Renal pelvis (tissue), 1 donor: ENCODE measurements at regions not wholly inside any gene's neighbourhood (a gene's known extent, or its start where the extent isn't known, plus 50 kb on each side); places are given as distances from the start of the nearest gene placed in this dataset.

ENCODE experiments used
- DNase-seq: peaks from one replicate; pipeline ENCODE4 v3.0.0-alpha.2; 2013

DNA sequence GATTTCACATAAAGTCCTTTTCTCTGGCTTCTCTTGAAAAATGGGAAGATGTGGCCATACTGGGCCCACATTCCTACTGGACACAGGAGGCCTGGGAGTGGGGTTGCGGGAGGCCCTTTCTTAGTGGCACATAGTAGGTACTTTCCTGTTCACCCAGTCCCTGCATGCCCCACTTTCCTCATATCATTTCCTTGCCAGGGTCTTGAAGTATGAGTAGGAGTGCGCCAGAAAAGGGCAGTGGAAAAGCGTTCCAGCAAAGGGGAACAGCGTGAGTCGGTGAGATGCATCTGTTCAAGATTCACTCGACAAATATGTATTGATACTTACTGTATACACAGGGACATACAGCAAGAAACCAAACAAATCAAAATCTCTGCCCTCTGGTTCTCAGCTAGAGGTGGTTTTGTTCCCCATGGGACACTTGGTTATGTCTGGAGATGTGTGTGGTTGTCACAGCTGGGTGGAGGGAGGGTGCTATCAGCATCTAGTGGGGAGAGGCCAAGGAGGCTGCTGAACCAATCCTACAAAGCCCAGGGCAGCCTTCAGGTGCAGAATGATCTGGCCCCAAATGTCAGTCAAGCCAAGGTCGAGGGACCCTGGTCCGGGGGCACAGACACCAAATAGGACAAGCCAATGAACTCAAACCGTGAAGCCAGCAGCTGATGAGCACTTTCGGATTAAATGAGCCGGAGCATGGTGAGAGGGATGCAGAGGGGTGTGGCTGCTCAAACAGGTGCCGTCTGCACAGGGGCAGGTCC is 151.4 kb downstream of the CEBPB start:
- no peak for DNase-seq

DNA sequence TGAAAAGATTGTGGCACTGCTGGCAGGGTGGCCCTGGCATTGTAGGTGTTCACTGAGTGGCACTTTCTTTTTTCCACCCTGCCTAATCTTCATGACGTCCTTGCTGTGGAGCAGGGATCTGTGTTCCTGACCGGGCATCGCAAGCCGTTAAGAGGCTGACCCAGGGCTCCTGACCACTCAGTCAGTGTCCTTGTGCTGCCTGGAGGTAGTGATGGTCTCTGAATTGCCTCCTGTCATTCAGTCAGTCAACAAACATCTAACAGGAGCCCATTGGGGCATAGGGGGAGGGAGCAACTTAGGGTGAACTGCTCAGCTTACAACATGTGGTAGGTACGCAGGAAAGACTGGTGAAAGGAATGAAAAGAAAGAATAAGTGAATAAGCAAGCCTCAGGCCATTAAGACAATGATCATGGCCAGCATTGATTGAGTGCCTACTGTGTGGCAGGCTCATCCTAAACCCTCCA is 152.0 kb downstream of the CEBPB start:
- no peak for DNase-seq

DNA sequence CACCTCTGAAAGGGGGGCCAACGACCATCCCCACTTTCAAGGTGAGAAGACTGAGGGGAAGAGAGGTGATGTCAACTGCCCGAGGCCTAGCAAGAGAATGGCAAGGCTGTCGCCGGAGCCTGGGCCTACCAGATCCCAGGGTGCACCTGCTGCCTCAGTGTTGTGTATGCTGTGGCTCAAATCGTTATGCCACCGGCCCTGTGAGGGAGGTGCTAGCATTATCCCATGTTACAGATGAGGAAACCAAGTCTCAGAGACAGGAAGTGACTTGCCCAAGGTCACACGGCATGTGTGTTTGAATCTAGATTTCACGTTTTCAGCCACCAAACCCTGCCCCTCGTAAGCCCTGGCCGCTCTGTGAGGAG is 152.5 kb downstream of the CEBPB start:
- DNase-seq: no peak

DNA sequence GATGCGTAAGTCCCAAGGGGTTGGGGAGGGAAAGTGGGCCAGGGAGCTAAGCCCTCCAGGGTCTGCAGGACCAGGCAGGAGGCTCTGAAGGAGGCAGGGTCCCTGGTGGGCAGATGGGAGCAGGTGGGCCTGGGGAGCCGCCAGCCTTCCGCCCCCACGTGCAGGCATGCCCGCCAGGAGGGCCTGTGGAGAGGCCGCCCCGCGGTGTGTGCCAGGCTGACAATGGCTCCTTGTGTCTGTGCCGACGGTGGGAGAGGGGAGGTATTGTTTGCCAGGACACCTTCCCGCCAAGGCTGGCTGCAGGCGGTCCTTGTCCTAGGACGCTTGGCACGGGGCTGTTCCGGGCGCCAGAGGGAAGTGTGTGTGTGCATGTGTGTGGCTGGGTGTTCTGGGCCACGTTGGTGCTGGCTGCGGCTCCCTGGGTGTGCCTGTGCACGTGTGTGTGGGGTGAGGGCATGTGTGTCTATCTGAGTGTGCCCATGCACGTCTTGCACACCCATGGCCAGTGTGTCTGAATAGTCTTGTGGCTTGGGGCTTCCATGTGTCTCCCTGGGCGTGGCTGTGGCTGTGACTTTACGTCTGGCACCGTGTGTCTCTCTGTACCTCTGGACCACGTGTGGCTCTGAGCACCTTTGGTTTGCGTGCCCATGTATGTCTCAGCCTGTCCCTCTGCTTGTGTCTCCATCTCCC is 153.0 kb downstream of the CEBPB start:
- DNase-seq: no peak

DNA sequence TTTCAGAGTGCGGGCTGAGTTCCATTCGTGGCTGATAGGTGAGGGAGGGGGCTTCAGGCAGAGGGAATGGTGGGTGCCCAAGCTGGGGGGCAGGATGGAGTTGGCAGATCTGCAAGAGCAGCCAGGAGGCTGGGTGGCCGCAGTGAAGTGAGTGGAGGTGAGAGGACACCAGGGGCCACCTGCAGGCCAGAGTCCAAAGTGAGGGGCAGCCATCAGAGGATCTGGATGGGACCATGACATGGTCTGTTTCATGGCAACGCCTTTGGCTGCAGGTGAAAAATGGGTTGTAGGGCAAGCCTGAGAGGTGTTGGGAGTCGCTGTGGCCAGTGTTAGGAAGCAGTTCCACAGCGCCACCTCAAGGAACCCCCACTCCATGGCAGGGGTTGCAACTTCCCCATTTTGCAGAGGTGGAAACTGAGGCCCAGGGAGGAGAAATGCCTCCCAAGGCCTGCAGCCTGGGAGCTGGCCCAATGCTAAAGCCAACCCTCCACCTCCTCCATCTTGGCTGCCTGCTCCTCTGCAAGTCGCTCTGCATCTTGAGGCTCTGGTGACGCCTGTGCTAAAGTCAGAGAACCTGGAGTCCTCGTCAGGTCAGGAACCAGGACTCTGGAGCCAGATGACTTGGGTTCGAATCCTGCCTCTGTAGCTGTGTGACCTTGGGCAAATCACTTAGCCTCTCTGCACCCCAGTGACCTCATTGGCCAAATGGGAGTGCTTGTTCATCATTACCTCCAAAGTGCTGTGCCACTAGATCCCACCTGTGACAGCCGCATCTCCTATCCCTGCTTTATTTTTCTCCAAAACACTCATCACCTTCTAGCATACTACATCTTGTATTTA is 153.8 kb downstream of the CEBPB start:
- DNase-seq: no peak

DNA sequence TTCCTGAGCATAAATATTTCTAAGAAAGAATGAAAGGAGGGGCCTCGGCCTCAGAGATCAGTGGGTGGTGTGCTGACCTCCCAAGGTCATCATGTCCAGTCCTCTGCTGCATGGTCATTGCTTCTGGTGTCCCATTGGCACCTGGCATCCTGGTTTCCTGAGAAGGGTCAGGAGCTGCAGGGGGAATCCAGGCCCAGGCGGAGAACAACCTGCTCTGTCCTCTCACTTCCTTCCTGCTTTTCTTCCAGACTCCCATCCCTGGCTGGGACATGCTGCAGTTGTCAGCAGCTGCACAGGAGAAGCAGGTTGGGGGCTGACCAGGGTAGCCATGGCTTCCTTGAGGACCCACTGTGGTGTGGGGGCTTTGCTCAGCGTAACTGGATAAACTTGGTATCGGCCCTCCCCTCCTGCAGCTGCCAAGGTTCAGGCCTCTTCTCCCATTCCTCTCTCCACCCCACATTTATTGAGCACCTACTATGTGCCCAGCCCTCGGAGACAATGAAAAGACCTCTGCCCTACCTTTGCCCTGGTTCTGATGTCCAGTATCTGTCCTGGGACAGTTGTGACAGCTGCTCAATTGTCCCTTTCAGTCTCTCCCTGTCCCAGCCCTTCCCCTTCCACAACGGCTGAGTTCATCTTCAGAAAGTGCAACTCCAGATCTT is 155.2 kb downstream of the CEBPB start:
- no peak for DNase-seq

DNA sequence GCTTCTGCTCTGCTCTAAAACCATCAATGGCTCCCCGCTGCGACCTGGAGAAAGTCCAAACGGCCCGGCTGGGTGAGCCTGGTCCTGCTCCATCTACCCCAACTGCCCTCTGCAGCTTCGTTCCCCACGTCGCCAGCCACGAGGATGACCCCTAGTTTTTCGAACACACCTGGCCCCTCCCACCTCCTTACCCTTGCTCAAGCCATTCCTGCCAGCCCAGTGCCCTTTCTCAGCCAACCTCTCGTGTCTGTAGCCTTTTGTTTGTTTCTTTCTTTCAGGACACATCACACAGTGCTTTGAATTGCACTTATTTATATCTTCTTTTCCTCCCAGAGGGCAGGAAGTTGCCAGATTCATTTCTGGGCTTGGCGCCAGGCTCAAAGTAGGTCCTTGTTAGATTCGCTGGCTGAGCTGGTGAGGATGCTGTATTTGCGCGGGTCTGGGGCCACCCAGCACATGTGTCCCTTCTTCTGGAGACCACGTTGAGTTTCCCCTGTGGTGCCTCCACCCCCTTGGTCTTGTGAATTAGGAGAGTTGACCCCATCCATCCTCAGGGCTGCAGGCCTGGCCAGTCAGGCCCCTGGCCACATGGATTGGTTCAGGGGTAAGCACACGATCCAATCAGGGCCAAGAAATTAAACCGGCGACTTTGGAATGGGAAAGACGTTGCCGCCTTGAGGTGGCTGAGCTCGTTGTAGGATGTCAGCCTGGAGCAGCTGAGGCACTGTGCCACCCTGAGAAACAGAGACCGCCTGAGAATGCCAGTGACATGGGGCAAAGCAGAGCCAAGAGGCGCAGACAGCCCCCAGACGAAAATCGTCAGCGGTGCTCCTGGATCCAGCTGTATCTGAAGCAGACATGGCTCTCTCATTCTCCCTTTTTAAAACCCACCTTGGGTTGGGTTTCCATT is 156.0 kb downstream of the CEBPB start:
- DNase-seq: peak; percentile 48

DNA sequence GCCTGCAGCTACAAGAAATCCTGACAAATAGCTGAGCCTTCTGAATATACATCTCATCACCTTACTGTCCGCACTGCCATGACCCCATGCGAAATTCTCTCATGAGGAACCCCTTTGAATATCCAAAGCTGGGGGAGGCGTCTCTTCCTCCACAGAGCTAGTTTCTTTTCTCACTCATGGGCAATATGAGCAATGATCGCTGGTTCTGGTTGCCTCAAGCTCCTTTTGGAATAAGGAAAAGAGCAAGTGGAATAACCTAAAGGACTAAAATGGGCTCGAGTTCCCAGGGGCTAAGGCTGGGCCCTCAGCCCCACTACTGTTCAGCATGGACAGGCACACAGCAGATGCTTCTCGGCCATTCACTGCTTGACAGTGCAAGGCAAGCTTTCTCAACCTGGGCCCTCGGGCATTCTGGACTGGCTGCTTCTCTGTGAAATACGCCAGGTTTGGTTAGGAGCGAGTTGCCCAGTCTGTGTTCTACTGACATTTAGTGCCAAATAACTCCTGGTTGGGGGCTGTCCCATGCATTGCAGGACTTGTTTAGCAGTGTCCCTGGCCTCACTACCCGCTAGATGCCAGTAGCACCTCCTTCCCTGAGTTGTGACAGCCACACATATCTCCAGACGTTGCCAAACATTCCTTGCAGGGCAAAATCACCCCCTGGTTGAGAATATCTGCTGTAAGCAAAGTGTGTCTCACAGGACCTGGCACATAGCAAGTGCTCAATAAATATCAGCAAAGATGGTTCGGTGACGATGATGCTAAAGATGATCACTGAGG is 156.8 kb downstream of the CEBPB start:
- no peak for DNase-seq

DNA sequence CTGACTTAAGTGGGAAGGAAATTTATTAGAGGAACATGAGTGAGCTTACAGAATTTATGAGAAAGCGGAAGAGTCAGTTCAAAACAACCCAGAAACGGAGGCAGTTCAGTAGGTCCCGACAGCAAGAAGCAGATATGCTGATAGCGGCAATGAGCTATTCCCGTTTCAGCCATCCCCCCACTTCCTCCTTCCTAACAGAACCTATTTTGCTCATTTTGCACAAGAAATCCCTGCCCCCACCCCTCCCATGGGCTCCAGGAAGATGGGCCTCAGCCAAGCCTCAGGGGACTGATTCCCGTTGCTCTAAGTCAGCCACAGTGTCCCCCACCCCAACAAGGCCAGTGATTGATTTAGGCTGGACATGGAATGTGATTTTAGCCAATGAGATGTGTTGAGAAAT is 157.5 kb downstream of the CEBPB start:
- DNase-seq: no peak

DNA sequence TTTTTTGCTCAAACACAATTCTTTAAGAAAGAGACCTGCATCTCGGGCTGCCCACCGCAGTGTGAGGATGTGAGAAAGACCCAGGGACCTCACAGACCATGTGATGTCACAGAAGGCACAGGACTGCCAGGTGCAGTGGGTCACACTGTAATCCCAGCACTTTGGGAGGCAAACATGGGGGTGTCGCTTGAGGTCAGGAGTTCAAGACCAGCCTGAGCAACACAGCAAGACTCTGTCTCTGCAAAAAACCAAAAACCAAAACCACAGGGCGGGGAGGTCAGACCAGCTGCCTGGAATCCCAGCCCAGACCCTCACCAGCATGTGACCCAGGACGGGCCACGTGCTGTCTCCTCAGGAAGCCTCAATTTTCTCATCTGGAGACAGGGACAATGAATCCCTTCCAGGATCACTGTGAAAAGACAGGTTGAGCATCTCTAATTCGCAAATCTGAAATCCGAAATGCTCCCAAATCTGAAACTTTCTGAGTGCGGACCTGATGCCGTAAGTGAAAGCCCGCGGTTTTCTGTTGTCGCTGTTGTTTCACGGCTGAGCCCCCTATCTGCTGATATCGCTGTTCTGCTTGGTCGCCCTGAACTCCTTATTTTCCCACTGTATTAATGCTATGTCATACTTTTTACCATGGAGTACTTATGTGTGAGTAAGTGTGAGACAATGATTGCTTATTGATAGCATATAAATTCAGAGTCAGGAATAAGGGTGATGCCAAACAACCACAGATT is 159.5 kb upstream of the PTPN1 start:
- no peak for DNase-seq

DNA sequence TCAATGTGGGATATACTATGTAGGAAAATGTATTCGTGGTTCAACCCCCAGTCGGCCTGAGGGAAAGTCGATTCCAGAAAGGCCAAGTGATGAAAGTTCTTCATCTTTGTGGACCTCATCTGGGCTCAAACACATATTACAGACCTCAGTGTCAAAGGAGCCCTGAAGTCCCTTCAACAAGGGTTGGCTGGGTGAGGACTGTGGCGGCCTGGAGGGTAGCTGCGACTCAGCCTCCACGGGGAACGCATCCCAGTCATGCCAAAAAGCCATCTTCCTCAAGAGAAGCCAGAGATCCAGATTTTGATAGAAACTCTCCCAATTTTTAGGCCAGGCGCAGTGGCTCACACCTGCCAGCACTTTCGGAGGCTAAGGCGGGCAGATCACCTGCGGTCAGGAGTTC is 158.6 kb upstream of the PTPN1 start:
- no peak for DNase-seq

DNA sequence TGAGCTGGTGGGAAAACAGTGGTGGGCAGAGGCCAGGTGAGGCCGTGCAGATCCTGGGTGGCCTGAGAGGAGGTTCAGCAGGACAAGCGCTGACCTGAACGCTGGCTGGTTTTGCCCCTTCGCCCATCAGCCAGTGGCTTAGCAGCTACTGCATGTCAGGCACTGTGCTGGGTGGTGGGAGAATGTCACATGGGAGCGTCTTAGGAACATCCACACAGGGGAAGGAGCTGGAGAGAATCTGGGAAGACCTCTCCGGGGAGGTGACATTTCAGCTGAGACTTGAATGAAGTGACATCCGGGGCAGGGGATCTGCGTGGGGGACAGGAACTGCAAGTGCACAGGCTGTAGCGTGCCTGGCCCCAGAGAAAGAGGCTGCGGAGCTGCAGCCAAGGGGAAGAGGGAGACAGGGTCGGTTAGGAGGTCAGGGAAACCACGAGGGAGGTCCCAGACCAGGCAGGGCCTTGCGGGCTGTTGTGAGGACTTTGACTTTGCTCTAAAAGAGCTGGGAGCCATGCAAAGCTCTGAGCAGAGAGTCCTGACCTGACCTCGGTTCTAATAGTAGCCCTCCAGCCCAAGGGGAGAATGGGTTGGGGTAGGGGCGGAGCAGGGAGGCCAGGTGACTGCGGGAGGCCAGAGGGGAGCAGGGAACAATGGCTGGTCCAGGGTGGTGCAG is 156.8 kb upstream of the PTPN1 start:
- no peak for DNase-seq

DNA sequence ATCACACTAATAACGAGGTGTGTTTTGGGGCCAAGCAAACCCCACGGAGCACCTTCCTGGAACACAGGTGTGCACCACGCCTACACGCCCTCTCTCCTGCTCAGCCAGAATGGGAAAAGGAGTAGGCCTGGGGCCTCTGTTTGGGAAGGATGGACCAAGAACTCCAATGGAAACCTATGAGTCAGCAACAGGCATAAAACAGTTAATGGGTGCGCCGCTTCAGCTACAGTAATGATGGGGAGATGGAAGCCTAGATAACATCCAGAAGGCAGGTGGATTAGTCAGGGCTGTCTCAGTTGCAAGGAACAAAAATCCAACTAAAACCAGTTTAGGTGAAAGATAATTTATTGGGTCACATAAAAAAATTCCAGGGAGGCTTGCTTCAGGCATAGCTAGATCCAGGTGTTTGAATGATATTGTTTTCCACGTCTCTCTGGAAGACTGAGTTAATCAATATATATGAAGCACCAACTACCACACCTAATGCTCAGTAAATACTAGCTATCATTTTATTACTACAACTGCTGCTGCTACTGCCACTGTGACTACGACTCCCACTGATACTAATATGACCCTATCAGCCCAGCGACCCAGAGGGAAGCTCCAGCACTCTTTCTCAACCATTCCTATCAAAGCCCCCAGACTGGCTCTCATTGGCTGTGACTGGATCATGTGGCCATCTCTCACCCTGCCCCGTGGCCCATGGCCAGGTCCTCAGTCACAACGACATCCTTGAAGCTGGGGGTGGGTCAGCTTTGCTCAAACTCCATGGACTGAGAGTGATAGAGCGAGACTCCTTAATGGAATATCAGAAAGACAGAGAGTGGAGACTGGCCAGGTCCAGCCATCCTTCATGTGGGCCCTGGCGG is 155.2 kb upstream of the PTPN1 start:
- no peak for DNase-seq

DNA sequence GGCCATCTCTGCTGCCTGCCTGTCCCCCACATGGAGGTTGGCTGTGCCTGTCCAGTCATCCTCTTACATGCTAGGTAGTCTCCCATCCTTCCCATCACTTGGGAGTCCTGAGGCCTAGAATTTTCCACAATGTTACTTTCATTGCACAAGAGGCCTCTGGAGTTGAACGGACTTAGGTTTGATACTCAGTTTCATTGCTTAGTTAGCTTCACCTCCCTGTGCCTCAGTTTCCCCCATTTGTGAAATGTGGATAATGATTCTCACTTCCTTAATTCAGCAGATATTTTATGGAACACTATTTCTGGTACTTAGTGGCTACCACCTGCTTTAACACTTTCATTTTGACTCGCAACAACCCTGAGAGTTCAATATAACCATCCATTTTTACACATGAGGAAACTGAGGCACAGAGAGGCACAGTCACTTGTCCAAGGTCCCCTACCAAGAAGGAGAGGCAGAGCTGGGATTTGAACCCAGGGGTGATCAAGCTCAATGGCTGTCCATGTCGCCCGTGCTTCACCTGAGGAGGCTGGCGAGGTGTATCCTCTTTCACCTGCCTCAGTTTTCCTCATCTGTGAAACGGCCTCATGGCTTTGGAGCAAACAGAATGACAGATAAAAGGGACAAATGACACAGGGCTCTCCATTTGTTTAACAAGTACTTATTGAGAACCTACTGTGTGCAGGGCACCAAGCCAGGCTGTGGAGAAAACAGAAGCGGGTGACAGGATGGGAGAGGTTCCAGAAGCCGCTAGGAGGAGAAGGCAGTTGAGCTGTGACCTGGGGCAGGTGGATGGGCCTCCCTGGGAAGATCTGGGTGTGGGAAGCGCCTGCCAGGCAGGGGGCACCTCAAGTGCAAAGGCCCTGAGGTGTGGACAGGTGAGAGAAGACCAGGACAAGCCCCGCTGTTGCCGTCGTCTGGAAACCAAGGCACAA is 154.3 kb upstream of the PTPN1 start:
- DNase-seq: no peak

DNA sequence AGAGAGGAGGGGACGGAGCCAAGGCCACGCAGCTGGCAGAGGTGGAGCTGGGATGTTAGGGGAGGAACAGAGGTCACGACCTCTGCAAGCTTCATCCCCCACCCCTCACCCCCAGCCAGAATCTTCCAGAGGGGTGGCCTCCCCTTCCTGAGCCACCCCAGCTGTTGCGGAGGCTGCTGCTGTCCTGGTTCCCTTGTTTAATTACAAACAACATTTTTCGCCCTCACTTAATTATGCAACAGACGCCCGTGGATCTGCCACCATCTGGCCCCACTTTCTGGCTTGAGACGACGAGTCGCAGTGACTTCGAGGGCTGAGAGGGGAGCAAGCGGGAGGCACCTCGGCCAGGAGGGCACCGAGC is 153.7 kb upstream of the PTPN1 start:
- DNase-seq: no peak

DNA sequence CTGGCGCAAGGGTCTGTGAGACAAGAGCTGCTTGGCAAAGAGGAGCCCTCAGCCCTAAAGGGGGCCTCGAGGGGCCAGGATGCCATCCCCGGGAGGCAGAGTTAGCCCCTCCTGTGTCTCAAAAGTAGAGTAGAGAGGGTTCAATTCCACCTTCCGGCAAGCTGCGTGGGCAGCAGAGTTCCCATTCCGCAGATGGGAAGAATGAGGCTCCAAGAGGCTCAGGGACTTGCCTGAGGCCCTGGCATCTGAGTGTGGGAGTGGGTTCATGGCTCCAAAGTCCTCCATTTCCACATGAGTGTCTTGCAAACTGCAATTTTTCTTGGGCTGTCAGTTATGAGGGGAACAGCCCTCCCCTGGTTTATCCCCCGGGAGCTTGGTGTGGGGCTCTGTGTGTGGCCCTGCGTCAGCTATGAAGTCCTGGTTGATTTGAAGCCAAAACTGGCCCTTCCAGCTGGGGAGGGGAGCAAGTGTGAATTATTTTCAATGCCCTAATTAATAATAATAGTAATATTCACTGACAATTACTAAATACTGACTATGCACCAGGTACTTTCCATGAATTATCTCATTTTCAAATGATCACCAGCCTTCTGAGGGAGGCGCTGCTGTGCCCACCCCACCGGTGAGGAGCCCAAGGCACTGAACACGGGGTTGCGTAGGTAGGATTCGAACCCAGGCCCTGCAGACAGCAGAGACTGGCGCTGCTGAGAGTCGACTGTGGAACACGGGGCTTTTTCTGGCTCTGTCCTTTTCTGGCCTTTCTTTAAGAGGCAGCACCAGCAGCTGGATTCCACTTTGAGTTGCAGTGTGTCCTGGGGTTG is 153.0 kb upstream of the PTPN1 start:
- DNase-seq: no peak
